A549 (cell line): ENCODE measurements at regions not wholly inside any gene's neighbourhood (a gene's known extent, or its start where the extent isn't known, plus 50 kb on each side); places are given as distances from the start of the nearest gene placed in this dataset.

Experiments
- ATAC-seq, 2 experiments: fragments of 200-7000 bp in 1 of 2; fragments of >200 bp in 1 of 2; cut with Nextera tagmentation in 1 of 2; cut with Tn5 transposase in 1 of 2; 3 replicates each; pipeline versions ENCODE4 v1.8.0 to v1.9.1; 2018 to 2020; ENCODE audit warnings: mild to moderate bottlenecking in 1 of 2, moderate library complexity in 1 of 2
- CTCF ChIA-PET: fragments of 300-600 bp; sonication (Branson Sonifier 250); formaldehyde crosslinking; extraction: SDS; loops from one replicate; lab custom pipeline; 2021; ENCODE audit warnings: antibody characterized with exemption, inconsistent platforms; lab: Yijun Ruan, JAX
- POLR2A ChIA-PET: fragments of 350-600 bp; formaldehyde crosslinking; extraction: SDS; loops from one replicate; lab custom pipeline; 2021; ENCODE audit warnings: antibody characterized with exemption, inconsistent platforms; lab: Yijun Ruan, JAX
- DNase-seq, 2 experiments: peaks; one replicate each; pipeline versions ENCODE4 v3.0.0 to v3.0.0-alpha.2; 2011 to 2016; ENCODE audit warnings: low read depth in 1 of 2, low spot score in 1 of 2
- FAIRE-seq: peaks from 2 replicates; lab custom pipeline; 2011; peaks lifted over from hg19 to GRCh38; lab: Jason Lieb, UNC
- H3K27ac ChIP-seq, 2 experiments: fragments of >200 bp; sonication (Bioruptor Twin); formaldehyde crosslinking; 3 replicates each; pipeline ENCODE4 v1.5.1; 2016 to 2017
- H3K4me1 ChIP-seq: fragments of >200 bp; sonication (Bioruptor Twin); formaldehyde crosslinking; 3 replicates; pipeline ENCODE4 v1.6.1; 2016
- H3K4me2 ChIP-seq: fragments of >200 bp; sonication (Bioruptor Twin); formaldehyde crosslinking; 3 replicates; pipeline ENCODE4 v1.6.1; 2016
- H3K4me3 ChIP-seq: fragments of >200 bp; sonication (Bioruptor Twin); formaldehyde crosslinking; 3 replicates; pipeline ENCODE4 v1.5.1; 2016
- H3K9me3 ChIP-seq: fragments of >200 bp; sonication (Bioruptor Twin); formaldehyde crosslinking; 3 replicates; pipeline ENCODE4 v1.6.1; 2016
- BCL3 ChIP-seq: fragments of >200 bp; sonication (Bioruptor Twin); formaldehyde crosslinking; IDR thresholded peaks from 3 replicates; pipeline ENCODE4 v1.6.1; 2016
- BHLHE40 ChIP-seq: IDR thresholded peaks from 2 replicates; pipeline ENCODE4 v1.6.1; 2012; ENCODE audit warnings: low read depth, low read length, inconsistent platforms
- CBX2 ChIP-seq: fragments of 200-600 bp; sonication (generic); IDR thresholded peaks from 2 replicates; pipeline ENCODE4 v1.6.1; 2016; ENCODE audit warnings: low read depth, mild to moderate bottlenecking, borderline replicate concordance
- CEBPB ChIP-seq, 2 experiments: fragments of >200 bp in 1 of 2; sonication (Bioruptor Twin) in 1 of 2; formaldehyde crosslinking in 1 of 2; IDR thresholded peaks; 2 replicates each; pipeline ENCODE4 v1.6.1; 2012 to 2016
- EHF ChIP-seq: fragments of 250-450 bp; sonication (Bioruptor Pico); IDR thresholded peaks from 2 replicates; pipeline ENCODE4 v1.5.0; 2020; ENCODE audit warnings: mild to moderate bottlenecking
- ELK1 ChIP-seq: fragments of 150-350 bp; IDR thresholded peaks from 2 replicates; pipeline ENCODE4 v1.6.1; 2014; ENCODE audit warnings: low read depth, mild to moderate bottlenecking, low read length
- FOSL2 ChIP-seq, 2 experiments: fragments of 450-650 bp in 1 of 2; fragments of >200 bp in 1 of 2; sonication (Bioruptor Twin) in 1 of 2; formaldehyde crosslinking; IDR thresholded peaks; 2 replicates each; pipeline versions ENCODE4 v1.5.0 to v1.6.1; 2016 to 2020; ENCODE audit warnings: mild to moderate bottlenecking in 1 of 2, moderate library complexity in 1 of 2
- GATA3 ChIP-seq: IDR thresholded peaks from 2 replicates; pipeline ENCODE4 v1.6.1; 2012; ENCODE audit warnings: borderline replicate concordance
- HEYL ChIP-seq: fragments of 250-450 bp; sonication (Bioruptor Pico); IDR thresholded peaks from 2 replicates; pipeline ENCODE4 v1.8.0; 2021; ENCODE audit warnings: mild to moderate bottlenecking, moderate library complexity
- HOXB5 ChIP-seq: fragments of 250-450 bp; sonication (Bioruptor Pico); IDR thresholded peaks from 2 replicates; pipeline ENCODE4 v1.5.0; 2020; ENCODE audit warnings: mild to moderate bottlenecking, moderate library complexity
- KDM5A ChIP-seq: fragments of 200-600 bp; sonication (generic); IDR thresholded peaks from 2 replicates; pipeline ENCODE4 v1.6.1; 2016; ENCODE audit warnings: antibody characterized with exemption, mild to moderate bottlenecking
- MYC ChIP-seq: IDR thresholded peaks from 2 replicates; pipeline ENCODE4 v1.6.1; 2012; ENCODE audit warnings: mild to moderate bottlenecking, inconsistent platforms, low read length, improper control_type of control experiment, borderline replicate concordance
- NFE2L2 ChIP-seq: fragments of 150-350 bp; conservative IDR thresholded peaks from 2 replicates; pipeline ENCODE4 v1.6.1; 2014; ENCODE audit warnings: low read length
- NPAS2 ChIP-seq: fragments of 250-450 bp; sonication (Bioruptor Pico); IDR thresholded peaks from 2 replicates; pipeline ENCODE4 v1.8.0; 2022; ENCODE audit warnings: mild to moderate bottlenecking, moderate library complexity, borderline replicate concordance
- PHF8 ChIP-seq: fragments of 200-600 bp; sonication (generic); IDR thresholded peaks from 2 replicates; pipeline ENCODE4 v1.6.1; 2016; ENCODE audit warnings: low read depth, mild to moderate bottlenecking, antibody characterized with exemption, moderate library complexity, borderline replicate concordance
- POLR2A ChIP-seq: IDR thresholded peaks from 2 replicates; pipeline ENCODE4 v1.6.1; 2012; ENCODE audit warnings: mild to moderate bottlenecking, low read length
- SMC3 ChIP-seq: fragments of >200 bp; sonication (Bioruptor Twin); formaldehyde crosslinking; IDR thresholded peaks from 3 replicates; pipeline ENCODE4 v1.6.1; 2018; ENCODE audit warnings: inconsistent platforms
- USF2 ChIP-seq: fragments of 450-650 bp; IDR thresholded peaks from 2 replicates; pipeline ENCODE4 v1.6.1; 2014; ENCODE audit warnings: antibody characterized with exemption
- ZNF302 ChIP-seq: fragments of 250-450 bp; sonication (Bioruptor Pico); IDR thresholded peaks from 2 replicates; pipeline ENCODE4 v1.9.0; 2021; ENCODE audit warnings: inconsistent platforms, mild to moderate bottlenecking, moderate library complexity
- ZSCAN20 ChIP-seq: fragments of 250-450 bp; sonication (Bioruptor Pico); IDR thresholded peaks from 2 replicates; pipeline ENCODE4 v1.8.0; 2022; ENCODE audit warnings: mild to moderate bottlenecking, moderate library complexity
- WGBS: methylation state at CpG from one replicate; pipeline ENCODE4 v1.1.6; 2017; ENCODE audit errors: missing lambda C conversion rate; 5-methylcytosine and 5-hydroxymethylcytosine counted together
- TF ChIP-seq, protein P1 (sequence below): IDR thresholded peaks from 2 replicates; pipeline ENCODE4 v1.6.1; 2012
- TF ChIP-seq, protein P2 (sequence below): fragments of 250-450 bp; sonication (Bioruptor Pico); IDR thresholded peaks from 2 replicates; pipeline ENCODE4 v1.5.0; 2020; ENCODE audit warnings: low read depth, mild to moderate bottlenecking, moderate library complexity

GRCh38 chr1:213584272-213584671 is 403.5 kb upstream of the PROX1 start:
- no peak overlapping the region for H3K4me3 ChIP-seq
- TF ChIP-seq FOSL2 (IDR thresholded peaks at IDR 0.05) (no peak), FOSL2 (CRISPR knock-in tag; IDR thresholded peaks at IDR 0.05) (no peak), HOXB5 (no peak), BHLHE40 (no peak), SMC3 (no peak), ZSCAN20 (no peak), NFE2L2 (no peak), GATA3 (no peak), PHF8 (no peak), BCL3 (no peak), NPAS2 (CRISPR knock-in tag) (no peak), KDM5A (no peak), POLR2A (no peak)
- TF ChIP-seq, protein P1, sequence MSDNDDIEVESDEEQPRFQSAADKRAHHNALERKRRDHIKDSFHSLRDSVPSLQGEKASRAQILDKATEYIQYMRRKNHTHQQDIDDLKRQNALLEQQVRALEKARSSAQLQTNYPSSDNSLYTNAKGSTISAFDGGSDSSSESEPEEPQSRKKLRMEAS: no peak
- POLR2A ChIA-PET: no interaction called here
- H3K9me3 ChIP-seq: no peaks in the 10 kb centered on the region
- CTCF ChIA-PET: no interaction called here
- H3K4me1 ChIP-seq: no peaks in the 10 kb centered on the region
- no peak overlapping the region for H3K4me2 ChIP-seq
- no peak for ATAC-seq
- FAIRE-seq: no peak
- WGBS: 17% methylated on average over 2 of the region's 2 CpGs
- H3K27ac ChIP-seq: no peak overlapping the region
- no peak for DNase-seq

GRCh38 chr1:213585402-213585801 is 402.4 kb upstream of the PROX1 start:
- Histone ChIP-seq H3K27ac (no peak overlapping the region), H3K4me3 (no peak overlapping the region), H3K9me3 (no peaks in the 10 kb centered on the region)
- TF ChIP-seq EHF (CRISPR knock-in tag) (no peak), CEBPB (IDR thresholded peaks at IDR 0.05) (no peak), HOXB5 (no peak), MYC (no peak), BHLHE40 (no peak), GATA3 (no peak), USF2 (no peak), CBX2 (no peak)
- TF ChIP-seq, protein P2, sequence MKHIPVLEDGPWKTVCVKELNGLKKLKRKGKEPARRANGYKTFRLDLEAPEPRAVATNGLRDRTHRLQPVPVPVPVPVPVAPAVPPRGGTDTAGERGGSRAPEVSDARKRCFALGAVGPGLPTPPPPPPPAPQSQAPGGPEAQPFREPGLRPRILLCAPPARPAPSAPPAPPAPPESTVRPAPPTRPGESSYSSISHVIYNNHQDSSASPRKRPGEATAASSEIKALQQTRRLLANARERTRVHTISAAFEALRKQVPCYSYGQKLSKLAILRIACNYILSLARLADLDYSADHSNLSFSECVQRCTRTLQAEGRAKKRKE (CRISPR knock-in tag): no peak
- TF ChIP-seq, all 56 proteins: peak for 0
- no peak for DNase-seq
- Histone ChIP-seq H3K4me2 (no peak overlapping the region), H3K4me1 (no peaks in the 10 kb centered on the region)
- WGBS: no CpG with 5 or more reads among the region's 2 CpGs
- ChIA-PET CTCF (no interaction called here), POLR2A (no interaction called here)
- ATAC-seq: no peak
- FAIRE-seq: no peak

GRCh38 chr1:213585959-213586586 is 401.7 kb upstream of the PROX1 start:
- CTCF ChIA-PET: no interaction called here
- H3K4me1 ChIP-seq: no peaks in the 10 kb centered on the region
- H3K4me2 ChIP-seq: no peak overlapping the region
- ATAC-seq (no peak), DNase-seq (no peak), FAIRE-seq (no peak)
- no peaks in the 10 kb centered on the region for H3K9me3 ChIP-seq
- H3K27ac ChIP-seq: no peak overlapping the region
- TF ChIP-seq HEYL (CRISPR knock-in tag) (no peak), NFE2L2 (no peak), ZNF302 (CRISPR knock-in tag) (no peak), ELK1 (no peak)
- no peak overlapping the region for H3K4me3 ChIP-seq
- WGBS: 24% methylated on average over 6 of the region's 6 CpGs
- POLR2A ChIA-PET: no interaction called here
